Sigmoid colon (tissue), 6 donors: ENCODE measurements at regions not wholly inside any gene's neighbourhood (a gene's known extent, or its start where the extent isn't known, plus 50 kb on each side); places are given as distances from the start of the nearest gene placed in this dataset.
A peak's percentile ranks its signal among the peaks of the same experiment; 100 is the strongest.

Source experiments
- DNase-seq: peaks from one replicate; pipeline ENCODE4 v3.0.0-alpha.2; 2019
- H3K27ac ChIP-seq, 4 donors: fragments of 200-600 bp; sonication (generic); one replicate each; pipeline ENCODE4 v1.5.1; 2016 to 2019; ENCODE audit warnings: mild to moderate bottlenecking in 1 of 4
- H3K27me3 ChIP-seq, 3 donors: fragments of 200-600 bp; sonication (generic); one replicate each; pipeline ENCODE4 v1.5.1; 2019; ENCODE audit warnings: mild to moderate bottlenecking in 1 of 3
- H3K36me3 ChIP-seq, 4 donors: fragments of 200-600 bp; sonication (generic); one replicate each; pipeline ENCODE4 v1.5.1; 2016 to 2019
- H3K4me1 ChIP-seq, 4 donors: fragments of 200-600 bp; sonication (generic); one replicate each; pipeline ENCODE4 v1.5.1; 2017 to 2019
- H3K4me3 ChIP-seq, 4 donors: fragments of 200-600 bp; sonication (generic); one replicate each; pipeline ENCODE4 v1.5.1; 2017 to 2019; ENCODE audit warnings: mild to moderate bottlenecking in 2 of 4, moderate library complexity in 1 of 4
- H3K9me3 ChIP-seq, 4 donors: fragments of 200-600 bp in 3 of 4; sonication (generic) in 3 of 4; one replicate each; pipeline versions ENCODE4 v1.5.1 to v1.6.1; 2013 to 2019
- CTCF ChIP-seq, 4 experiments: fragments of 450-650 bp in 3 of 4; fragments of 200-600 bp in 1 of 4; IDR thresholded peaks; one replicate each; pipeline ENCODE4 v1.5.1; 2016 to 2019; ENCODE audit warnings: antibody characterized with exemption in 4 of 4, mild to moderate bottlenecking in 3 of 4, moderate library complexity in 2 of 4
- EP300 ChIP-seq, 4 donors: sonication (generic); formaldehyde crosslinking; IDR thresholded peaks; one replicate each; pipeline ENCODE4 v1.6.1; 2017; ENCODE audit warnings: antibody characterized with exemption in 4 of 4
- POLR2A ChIP-seq, 2 donors: fragments of 450-650 bp; IDR thresholded peaks; one replicate each; pipeline ENCODE4 v1.6.1; 2016; ENCODE audit warnings: antibody characterized with exemption in 2 of 2, mild to moderate bottlenecking in 2 of 2, moderate library complexity in 2 of 2
- POLR2AphosphoS5 ChIP-seq, 4 donors: sonication (generic); formaldehyde crosslinking; IDR thresholded peaks; one replicate each; pipeline ENCODE4 v1.6.1; 2017; ENCODE audit warnings: antibody characterized with exemption in 4 of 4
- WGBS, 2 donors: extraction: QIAGEN DNeasy Blood & Tissue Kit; methylation state at CpG; one replicate each; pipeline ENCODE4 v1.1.7; 2013; 5-methylcytosine and 5-hydroxymethylcytosine counted together
- intact Hi-C: fragments of 100-400 bp; cut with DNase I; formaldehyde crosslinking; loops from one replicate; pipeline ENCODE4 v1.15.1; 2023
- donor health status: healthy with polysubstance abuse.
- donor health status: healthy.

- Histone ChIP-seq H3K4me1 (peaks cover 0 to 30% (median 25%) of the 10 kb centered on the region in 4 donors), H3K36me3 (peaks cover 0 to 40% (median 8%) of the 10 kb centered on the region in 4 donors), H3K27me3 (no peaks in the 10 kb centered on the region), H3K4me3 (no peak overlapping the region), H3K9me3 (no peaks in the 10 kb centered on the region), H3K27ac (peak overlapping the region in 2 of 4 donors; percentile 1 to 4)
- WGBS, 2 donors: 73 to 75% methylated on average over 3 of the region's 3 CpGs
- TF ChIP-seq EP300 (IDR thresholded peaks at IDR 0.05): no peak
- TF ChIP-seq POLR2A (IDR thresholded peaks at IDR 0.05): no peak
- no peak for TF ChIP-seq CTCF (IDR thresholded peaks at IDR 0.05)
- TF ChIP-seq POLR2AphosphoS5 (IDR thresholded peaks at IDR 0.05): no peak
- DNase-seq: no peak
- intact Hi-C loops: no loop called here
Measured at GRCh38 chr1:232484856-232485255, 145.1 kb downstream of the SIPA1L2 start.

GRCh38 chr1:232483826-232484225, 146.1 kb downstream of the SIPA1L2 start:
- no peaks in the 10 kb centered on the region for H3K27me3 ChIP-seq
- DNase-seq: no peak
- intact Hi-C loops: no loop called here
- no peaks in the 10 kb centered on the region for H3K9me3 ChIP-seq
- H3K4me1 ChIP-seq: peaks cover 0 to 30% (median 25%) of the 10 kb centered on the region in 4 donors
- H3K4me3 ChIP-seq: no peak overlapping the region
- WGBS, 2 donors: 85 to 90% methylated on average over 4 of the region's 4 CpGs
- H3K36me3 ChIP-seq: peaks cover 0 to 34% (median 8%) of the 10 kb centered on the region in 4 donors
- TF ChIP-seq EP300 (IDR thresholded peaks at IDR 0.05) (no peak), POLR2AphosphoS5 (IDR thresholded peaks at IDR 0.05) (no peak), POLR2A (IDR thresholded peaks at IDR 0.05) (no peak), CTCF (IDR thresholded peaks at IDR 0.05) (no peak)
- peak overlapping the region in 2 of 4 donors; percentile 35 to 59 for H3K27ac ChIP-seq

DNA sequence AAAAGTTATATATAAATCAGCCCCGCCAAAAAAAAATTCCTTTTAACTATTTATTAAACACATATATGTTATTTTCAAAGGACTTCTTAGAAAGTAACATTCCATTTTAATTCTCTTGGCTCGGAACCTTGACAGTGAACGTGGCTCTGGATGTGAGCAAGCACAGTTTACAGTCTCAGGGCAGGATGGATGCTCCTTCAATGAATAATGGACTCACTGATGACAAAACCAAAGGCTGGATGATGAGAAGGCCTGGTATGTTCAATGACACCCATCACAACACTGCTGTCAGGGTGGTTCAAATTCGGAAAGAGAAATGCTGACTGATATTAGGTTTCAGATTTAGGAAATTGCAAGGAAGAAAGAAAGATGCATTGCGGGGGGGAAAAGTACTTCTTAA, 148.8 kb downstream of the SIPA1L2 start:
- Histone ChIP-seq H3K27me3 (no peaks in the 10 kb centered on the region), H3K27ac (no peak overlapping the region), H3K4me3 (no peak overlapping the region), H3K36me3 (peaks cover 0 to 26% (median 8%) of the 10 kb centered on the region in 4 donors), H3K4me1 (peaks cover 0 to 17% (median 11%) of the 10 kb centered on the region in 4 donors), H3K9me3 (no peaks in the 10 kb centered on the region)
- no peak for DNase-seq
- intact Hi-C loops: no loop called here
- WGBS, 2 donors: 94% methylated on average over 5 of the region's 5 CpGs
- TF ChIP-seq EP300 (IDR thresholded peaks at IDR 0.05) (no peak), CTCF (IDR thresholded peaks at IDR 0.05) (no peak), POLR2AphosphoS5 (IDR thresholded peaks at IDR 0.05) (no peak), POLR2A (IDR thresholded peaks at IDR 0.05) (no peak)

- Histone ChIP-seq H3K27ac (no peak overlapping the region), H3K4me1 (peaks cover 0 to 12% (median 5%) of the 10 kb centered on the region in 4 donors), H3K36me3 (peaks cover 0 to 20% (median 6%) of the 10 kb centered on the region in 4 donors), H3K4me3 (no peak overlapping the region), H3K9me3 (no peaks in the 10 kb centered on the region), H3K27me3 (no peaks in the 10 kb centered on the region)
- 81 to 84% methylated on average over 6 of the region's 6 CpGs for WGBS, 2 donors
- intact Hi-C loops: no loop called here
- DNase-seq: no peak
- TF ChIP-seq EP300 (IDR thresholded peaks at IDR 0.05): no peak
- no peak for TF ChIP-seq POLR2AphosphoS5 (IDR thresholded peaks at IDR 0.05)
- TF ChIP-seq POLR2A (IDR thresholded peaks at IDR 0.05): no peak
- TF ChIP-seq CTCF (IDR thresholded peaks at IDR 0.05): no peak
Measured at GRCh38 chr1:232477728-232478127, 152.2 kb downstream of the SIPA1L2 start.

DNA sequence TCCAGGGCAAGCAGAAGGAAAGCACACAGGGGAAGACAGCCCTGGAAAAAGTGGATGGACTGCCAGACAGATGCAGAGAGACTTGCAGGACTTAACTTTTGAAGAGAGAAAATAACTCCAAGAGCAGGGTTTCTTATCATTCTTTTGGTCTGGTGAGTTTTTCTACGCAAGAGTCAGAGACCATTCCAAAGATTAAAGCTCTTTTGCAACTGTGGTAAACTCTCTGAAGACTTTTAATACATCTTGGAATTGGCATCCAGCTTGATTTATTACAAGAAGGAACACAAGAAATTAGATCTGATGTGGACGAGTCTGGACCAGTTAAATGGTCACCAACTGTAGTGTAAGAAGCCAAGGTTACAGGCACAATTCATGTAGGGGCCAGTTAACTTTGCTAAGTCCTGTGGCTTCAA, 153.4 kb downstream of the SIPA1L2 start:
- intact Hi-C loops: no loop called here
- Histone ChIP-seq H3K27me3 (no peaks in the 10 kb centered on the region), H3K27ac (no peak overlapping the region), H3K4me1 (peaks cover 0 to 21% (median 12%) of the 10 kb centered on the region in 4 donors), H3K36me3 (peaks cover 0 to 13% (median 0%) of the 10 kb centered on the region in 4 donors), H3K9me3 (no peaks in the 10 kb centered on the region), H3K4me3 (no peak overlapping the region)
- WGBS, 2 donors: 89 to 94% methylated on average over 2 of the region's 2 CpGs
- TF ChIP-seq POLR2A (IDR thresholded peaks at IDR 0.05): no peak
- no peak for DNase-seq
